GM04503 (cell line): ENCODE measurements at regions not wholly inside any gene's neighbourhood (a gene's known extent, or its start where the extent isn't known, plus 50 kb on each side); places are given as distances from the start of the nearest gene placed in this dataset.
"Not testable (repeated sequence)": the region's sequence is repeated elsewhere in the genome, so short reads cannot be mapped to it uniquely, and the experiment has no call there.

Source experiments
- DNase-seq: peaks from one replicate; pipeline ENCODE4 v3.0.0-alpha.2; 2012; ENCODE audit warnings: low read depth

DNA sequence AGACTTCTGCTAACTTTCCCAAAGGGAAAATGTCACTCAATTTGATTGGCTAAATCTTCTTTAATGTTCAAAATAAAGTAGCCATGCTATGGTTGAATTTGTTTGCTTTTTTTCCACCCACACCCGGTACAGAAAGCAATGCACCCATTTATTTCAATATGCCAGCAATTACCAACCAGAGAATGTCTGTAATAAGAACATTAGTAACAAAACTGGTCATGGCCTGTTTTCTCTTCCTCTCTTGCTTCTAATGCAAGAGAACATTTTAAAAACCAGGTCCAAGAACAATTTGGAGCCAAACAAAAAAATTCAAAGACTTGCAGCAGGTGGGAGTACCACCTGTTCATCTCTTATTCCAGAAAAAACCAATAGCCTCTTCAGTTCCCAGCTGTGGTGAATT lies 1108.8 kb upstream of the PCDH20 start:
- DNase-seq: no peak

DNA sequence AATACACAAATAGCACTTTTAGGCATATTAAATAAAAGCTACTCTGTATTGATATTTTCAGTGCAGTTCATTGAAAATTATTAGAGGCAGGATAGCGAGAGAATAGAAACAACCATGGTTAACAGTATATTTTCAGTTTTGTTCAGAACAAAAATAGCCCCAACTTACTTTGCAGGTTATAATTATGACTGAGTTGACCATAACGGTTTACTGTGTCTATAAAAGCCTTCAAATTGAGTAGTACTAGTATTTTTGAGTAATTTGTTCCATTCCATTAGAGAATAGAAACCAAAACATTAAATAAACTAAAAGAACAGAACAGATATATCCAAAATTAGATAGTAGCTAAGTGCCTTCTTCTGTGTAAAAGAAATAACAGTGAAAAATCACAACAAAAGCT lies 1108.4 kb upstream of the PCDH20 start:
- no peak for DNase-seq

DNA sequence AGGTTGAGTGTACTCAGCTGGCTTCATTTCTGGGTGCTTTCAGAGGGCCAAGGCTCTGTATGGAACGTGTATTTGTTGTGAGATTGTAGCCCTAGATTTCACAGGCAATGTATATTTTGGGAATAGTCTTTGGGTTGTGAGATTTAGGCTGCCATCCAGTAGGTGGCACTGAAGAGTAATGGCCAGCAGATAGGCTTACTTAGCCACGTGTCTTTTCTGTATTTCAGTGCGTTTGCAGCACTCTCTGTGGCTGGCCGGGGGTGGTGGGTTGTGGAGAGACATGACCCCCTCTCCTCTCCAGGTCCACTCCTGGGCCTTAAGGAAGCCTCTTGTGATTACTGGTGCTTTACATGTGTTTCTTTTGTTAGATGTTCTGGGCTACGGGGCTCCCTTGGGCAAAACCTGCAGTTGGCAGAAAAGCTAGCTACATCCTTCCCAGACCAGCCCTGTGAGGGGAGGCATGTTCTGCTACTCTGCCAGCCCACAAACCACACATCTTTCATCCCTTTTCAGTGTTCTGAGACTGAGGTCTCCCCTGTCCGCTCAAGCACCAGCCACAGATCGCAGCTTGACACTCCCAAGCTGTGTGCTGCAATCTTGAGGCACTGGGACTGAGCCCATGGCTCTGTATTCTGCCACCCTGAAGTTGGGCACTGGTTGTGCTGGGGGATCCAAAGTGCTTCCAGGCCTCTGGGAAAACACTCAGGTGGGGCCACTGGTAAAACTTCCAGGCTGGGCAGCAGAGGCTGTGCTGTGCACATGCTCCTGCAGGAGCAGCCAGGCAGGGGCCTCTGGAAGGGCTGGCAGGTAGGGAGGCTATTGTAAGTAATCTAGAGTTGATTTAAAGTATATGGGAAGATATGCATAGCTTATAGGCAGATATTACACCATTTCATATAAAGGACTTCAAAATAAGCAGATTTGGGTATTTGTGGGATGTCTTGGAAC lies 1096.8 kb upstream of the PCDH20 start:
- DNase-seq: no peak

DNA sequence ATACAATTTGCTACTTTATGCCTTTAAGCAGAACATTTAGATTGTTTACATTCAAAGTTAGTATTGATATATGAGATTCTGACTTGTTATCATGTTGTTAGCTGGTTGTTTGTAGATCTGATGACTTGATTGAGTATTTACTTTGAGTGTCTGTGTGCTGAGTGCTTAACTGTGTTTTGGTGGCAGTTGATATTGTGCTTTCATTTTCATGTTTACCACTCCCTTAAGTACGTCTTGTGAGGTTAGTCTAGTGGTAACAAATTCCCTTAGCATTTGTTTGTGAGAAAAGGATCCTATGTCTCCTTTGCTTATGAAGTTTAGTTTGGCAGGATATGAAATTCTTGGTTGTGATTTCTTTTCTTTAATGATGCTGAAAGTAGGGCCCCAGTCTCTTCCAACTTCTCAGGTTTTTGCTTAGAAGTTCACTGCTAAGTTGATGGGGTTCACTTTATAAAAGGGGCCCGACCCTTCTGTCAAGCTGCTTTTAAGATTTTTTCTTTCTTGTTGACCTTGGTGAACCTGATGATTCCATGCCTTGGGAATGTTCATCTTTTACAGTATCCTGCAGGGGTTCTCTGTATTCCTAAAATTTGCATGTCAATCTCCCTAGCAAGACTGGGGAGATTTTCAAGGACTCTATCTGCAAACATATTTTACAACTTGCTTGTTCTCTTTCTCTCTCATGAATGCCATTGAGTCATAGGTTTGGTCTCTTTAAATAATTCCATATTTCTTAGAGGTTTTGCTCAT lies 1095.4 kb upstream of the PCDH20 start:
- DNase-seq: no peak

DNA sequence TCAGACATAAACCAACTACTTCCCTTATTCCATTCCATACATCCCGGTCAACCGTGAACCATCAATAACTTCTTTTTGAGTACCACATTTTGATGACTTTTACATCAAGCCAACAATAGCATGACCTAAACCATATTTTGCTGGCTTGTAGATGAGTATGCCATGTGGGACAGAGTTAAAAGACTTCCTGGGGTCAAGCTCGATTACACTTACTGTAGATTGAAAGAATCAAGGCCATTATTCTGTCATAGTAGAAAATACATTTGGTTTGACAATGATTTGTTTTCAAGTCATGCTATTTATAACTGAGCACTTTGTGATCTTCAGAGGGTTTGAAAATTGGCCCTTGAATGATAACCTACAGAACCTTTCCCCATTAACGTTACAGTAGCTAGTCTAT lies 1086.9 kb upstream of the PCDH20 start:
- DNase-seq: no peak

DNA sequence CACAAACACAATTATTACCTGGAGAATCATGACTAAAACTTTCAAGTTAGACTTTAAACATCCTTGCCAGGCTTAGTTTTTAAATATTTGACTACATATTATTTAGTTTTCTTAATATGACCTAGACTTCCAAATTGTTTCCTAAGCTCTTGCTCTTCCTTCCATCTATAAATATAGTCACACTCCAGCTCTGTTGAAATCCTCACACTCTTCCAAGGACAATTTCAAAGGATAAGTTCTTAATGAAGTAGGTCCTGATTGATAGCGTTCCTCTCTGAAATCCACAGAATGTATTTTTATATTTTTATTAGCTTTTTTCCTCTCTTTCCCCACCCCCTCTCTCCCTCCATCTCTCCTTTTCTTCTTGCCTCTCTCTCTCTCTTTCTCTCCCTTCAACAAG lies 1074.1 kb upstream of the PCDH20 start:
- no peak for DNase-seq

DNA sequence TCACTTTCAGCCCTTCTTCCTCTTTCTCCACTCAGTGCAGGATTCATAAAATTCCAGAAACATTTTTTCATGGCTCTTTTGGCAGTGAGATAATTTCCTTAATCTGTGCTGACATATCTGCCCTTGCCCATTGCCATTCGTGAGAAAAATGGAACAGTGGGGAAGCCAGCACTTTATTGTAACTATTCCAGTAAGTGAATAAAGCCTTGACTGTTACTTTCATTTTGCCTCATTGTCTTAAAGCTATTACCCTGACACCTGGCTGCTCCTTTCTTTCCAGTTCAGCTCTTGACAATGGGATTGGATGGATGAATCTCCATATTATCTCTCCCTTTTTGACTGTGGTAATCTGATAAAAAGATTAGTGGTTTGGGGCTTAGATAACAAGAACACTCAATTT lies 1068.1 kb upstream of the PCDH20 start:
- DNase-seq: no peak

DNA sequence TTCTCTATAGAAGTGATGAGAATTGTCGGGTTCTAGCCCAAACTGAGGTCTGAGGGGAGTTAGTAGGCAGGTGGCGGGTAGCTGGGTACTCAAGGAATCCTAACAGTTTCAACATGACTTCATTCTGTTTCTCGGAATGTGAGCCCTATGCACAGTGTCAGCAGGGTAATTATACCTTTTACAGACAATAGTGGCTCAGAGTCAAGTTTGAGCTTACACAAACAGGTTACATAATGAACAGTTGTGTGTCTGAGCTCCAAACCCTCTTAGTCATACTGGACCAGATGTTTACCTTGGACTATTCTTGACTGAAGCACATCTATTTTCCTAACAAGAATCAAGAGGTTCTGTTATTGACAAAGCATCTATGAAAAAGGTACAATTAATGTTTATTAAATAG lies 1066.7 kb upstream of the PCDH20 start:
- DNase-seq: no peak

DNA sequence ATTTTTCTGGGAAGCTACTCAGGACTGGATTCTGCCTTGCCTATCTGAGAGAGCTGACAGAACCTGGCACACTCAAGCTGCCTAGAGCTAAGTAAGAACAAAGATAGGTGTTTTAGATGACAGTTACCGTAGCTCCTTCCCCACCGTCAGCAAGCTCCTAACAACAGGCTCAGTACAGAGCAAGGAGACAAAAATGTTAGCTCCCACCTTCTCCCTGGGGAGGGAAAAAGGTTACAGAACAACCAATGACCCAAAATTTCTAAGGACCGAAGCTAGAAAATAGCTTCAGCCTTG lies 1058.2 kb upstream of the PCDH20 start:
- DNase-seq: no peak

DNA sequence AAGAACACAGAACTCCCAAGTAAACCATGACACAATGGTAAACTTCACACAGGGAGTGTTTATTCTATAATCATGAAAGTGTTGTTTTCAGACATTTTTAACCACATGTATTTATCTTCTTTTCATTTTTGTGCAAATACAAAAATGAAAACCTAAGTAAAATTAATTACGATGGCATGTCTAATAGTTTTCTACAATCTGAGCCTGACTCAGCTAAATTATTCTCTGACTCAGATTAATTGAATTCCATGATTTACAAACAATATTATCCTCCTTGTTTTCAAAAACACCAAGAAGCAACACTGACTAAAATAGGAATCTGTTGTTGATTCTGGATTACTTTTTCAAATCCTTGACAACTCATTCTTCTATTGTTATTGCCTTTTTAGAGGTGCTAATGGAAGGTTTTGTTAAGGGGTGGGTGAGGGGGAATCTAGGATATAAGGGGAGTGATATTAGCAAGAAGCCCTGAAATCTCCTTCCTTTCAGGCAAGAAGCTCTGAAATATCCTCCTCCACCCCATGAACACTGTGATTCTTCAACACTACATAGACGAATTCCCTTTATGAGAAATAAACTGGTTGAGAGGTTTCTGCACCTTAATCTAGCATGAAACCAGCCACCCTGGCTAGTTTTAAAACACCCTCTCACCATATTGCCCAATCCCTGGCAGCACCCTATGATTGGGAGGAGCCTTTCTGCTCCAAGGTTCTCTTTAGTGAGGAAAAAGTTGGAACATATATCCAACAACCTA lies 1057.7 kb upstream of the PCDH20 start:
- DNase-seq: no peak

DNA sequence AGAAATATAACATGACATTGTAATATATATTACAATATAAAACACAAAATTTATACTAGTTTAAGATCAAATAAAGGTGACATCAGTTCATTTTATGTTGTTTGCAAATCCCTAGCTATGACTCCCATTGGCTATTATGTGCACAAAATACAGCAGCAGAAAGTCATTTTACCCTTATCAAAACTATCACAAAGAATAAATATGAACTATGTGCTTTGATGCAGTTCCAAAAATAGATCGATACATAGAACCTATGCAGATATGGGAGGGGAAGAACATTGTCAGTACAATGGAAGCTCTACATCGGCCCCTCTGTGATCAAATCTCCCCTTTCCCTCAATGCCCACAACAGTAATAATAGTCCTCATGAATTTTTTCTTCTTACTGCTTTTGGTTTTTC lies 1038.1 kb upstream of the PCDH20 start:
- no peak for DNase-seq

DNA sequence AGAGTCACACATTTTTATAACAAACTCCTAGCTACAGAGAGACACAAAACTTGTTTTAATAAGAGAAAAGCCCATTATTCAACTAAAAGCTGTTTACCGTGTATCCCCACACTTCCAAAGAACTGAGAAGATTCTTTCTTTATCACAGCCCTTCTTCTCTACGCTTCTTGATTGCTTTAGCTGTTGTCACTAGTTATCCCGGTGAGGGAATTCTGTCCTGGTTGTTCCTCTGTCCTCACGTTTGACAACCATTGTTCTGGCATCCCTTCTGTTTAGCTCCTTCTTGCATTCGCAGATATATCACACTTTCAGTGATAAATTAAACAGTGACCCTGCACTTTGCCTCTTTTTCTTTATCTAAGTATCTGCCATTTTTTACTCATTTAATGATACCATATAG lies 1035.1 kb upstream of the PCDH20 start:
- no peak for DNase-seq

DNA sequence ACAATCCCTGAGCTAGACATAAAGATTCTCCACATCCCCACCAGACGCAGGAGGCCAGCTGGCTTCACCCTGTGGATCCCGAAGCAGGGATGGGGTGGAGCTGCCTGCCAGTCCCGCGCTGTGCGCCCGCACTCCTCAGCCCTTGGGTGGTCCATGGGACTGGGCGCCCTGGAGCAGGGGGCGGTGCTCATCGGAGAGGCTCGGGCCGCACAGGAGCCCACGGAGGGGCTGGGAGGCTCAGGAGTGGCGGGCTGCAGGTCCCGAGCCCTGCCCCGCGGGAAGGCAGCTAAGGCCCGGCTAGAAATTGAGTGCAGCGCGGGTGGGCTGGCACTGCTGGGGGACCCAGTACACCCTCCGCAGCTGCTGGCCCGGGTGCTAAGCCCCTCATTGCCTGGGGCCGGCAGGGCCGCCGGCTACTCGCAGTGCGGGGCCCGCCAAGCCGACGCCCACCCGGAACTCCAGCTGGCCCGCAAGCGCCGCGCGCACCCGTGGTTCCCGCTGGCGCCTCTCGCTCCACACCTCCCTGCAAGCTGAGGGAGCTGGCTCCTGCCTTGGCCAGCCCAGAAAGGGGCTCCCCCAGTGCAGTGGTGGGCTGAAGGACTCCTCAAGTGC lies 1032.2 kb upstream of the PCDH20 start:
- not testable (repeated sequence) for DNase-seq

DNA sequence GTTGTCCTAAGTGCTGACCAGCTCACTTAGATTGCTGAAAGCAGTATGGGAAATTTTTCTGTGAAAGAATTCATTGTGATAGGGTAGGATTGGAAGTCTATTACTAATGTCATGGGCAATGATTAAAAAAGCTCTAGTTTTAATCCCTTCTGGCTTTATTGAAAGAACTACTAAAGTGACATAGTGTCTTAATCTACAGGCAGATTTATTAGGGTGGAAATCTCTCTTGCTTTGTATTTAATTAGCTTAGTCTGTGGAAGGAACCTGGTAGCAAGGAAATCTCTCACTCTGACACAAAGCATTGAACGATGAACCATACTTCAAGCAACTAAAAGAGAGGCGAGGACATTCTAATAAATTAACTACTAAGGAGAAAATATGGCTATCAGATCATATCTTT lies 1029.2 kb upstream of the PCDH20 start:
- DNase-seq: no peak

DNA sequence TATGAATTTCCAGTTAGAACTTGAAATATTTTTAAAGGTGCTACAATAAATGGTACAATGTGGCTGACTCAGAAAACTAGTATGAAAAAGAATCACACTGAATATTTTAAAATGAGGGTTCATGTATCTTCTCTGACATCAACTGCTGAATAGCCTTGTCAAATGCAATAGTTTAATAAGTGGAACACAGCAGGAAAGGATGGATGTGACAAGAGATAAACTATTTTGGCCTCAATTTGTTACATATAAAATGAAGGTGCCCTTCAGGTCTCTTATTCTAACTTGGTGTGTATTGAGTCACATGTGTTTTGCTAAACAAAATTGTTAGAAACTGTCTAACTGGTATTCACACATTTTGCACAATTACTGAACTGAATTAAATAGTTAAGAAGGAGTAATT lies 1018.4 kb upstream of the PCDH20 start:
- DNase-seq: no peak

DNA sequence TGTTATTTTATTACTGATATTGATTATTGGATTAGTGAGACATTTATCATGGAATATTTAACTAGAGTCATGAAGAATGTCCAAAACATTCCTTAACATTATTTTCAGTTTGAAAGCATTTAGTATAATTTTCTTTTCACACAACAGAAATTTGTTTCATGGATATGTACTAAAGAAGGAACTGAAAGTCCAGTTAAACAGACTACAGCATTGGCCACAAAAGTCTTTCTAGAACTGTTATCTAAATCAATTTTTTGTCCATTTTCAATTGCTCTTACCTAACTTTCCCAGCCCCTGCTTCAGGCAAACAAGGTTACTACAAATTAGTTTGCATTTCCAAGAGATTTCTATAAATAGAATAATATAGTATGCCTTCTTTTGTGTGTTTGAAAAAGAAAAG lies 1018.0 kb upstream of the PCDH20 start:
- no peak for DNase-seq

DNA sequence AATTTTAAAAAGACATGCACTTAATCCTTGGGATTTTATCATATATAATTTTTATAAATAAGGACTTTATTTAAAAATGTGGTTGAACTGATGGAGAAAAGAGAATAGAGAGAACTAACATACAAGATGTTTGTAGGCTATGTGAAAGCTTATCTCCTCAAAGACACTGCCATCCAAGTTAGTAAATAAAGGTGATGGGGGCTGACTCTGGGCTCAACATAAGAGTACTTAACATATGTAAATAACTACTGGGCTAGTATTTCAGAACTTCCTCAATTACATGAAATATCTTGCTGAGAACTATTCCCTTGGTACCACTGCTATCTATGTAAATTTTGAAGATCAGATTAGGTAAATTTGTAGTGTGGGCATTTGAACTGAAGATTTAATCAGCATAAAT lies 1017.3 kb upstream of the PCDH20 start:
- no peak for DNase-seq

DNA sequence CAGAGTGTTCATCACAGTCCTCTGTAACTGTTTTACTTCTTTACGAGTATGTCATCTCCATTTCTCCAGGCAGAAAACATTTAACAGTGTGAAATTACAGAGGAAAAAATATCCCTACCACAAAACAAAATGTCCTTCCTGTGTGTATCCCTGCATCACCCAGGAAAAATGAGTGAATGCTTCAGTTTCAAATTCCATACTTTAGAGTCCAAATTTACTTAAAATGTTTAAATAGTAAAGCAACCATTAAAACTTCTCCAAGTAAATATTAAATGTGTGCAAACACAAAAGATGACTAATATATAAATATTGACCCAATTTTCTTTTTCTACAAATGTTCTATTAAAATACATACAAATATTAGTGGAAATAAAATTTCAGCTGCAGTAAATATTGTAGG lies 1016.6 kb upstream of the PCDH20 start:
- no peak for DNase-seq

DNA sequence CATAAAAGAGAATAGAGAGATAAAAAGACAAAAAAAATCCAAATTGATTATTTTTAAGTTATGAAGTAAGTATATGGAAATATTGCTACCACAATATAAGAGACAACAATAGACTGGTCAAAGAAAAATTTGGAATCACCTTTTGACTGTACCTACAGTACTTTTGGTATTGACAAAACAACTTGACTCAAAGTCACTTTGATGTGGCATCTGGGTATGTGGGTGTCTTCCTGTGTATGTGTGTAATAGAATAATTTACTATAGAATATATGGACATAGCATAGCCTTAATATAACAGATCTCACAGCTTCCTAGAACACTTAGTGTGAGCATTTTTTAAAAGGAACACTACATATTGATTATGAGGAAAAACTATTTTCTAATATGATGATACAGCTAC lies 1016.2 kb upstream of the PCDH20 start:
- DNase-seq: no peak

DNA sequence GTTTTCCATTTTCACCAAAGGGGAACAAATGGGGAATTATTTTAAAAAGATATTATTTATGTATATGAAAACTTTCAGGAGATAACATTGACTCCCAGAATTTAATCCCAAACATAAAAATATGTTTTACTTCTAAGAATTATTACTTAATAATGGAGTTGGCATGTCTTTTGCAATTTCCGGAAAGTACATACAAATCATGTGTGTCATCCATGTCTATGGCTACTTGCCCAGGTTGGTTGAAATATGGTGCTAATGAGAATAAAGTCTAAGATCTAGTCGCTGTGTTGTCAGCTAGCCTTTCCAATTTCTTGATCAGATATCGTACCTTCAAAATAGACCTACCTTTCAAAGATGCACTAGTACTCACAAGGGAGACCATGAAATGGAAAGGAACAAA lies 1003.2 kb upstream of the PCDH20 start:
- DNase-seq: no peak

DNA sequence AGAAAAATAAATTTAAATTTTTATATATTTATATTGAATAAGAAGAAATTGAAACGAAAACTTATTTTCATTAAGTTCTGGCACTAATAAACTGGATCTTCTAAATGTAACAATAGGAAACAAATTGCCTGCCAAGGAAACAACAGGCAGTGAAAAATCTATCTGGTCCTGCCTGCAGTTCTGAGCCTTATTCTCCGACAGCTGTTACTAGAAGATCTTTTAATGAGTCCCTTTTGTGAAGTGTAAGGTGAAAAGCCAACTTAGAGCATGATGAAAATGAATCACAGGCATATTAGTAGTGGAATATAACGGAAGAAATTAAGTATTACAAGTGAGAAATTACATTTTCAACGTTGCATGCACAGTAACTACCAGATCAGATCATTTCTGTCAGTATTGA lies 1002.7 kb upstream of the PCDH20 start:
- no peak for DNase-seq

DNA sequence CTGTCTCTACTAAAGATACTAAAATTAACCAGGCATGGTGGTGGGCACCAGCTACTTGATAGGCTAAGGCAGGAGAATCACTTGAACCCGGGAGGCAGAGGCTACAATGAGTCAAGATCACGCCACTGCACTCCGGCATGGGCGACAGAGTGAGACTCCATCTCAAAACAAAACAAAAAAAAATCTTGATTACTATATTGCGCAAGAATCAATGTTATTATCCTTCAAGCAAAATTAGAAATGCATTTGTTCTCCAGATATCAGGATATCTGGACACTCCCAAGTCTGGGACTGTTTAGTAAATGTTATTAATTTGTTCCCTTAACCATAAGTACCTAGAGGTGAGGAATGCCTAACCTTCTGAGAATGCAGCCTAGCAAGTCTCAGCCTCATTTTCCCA lies 992.2 kb upstream of the PCDH20 start:
- no peak for DNase-seq

DNA sequence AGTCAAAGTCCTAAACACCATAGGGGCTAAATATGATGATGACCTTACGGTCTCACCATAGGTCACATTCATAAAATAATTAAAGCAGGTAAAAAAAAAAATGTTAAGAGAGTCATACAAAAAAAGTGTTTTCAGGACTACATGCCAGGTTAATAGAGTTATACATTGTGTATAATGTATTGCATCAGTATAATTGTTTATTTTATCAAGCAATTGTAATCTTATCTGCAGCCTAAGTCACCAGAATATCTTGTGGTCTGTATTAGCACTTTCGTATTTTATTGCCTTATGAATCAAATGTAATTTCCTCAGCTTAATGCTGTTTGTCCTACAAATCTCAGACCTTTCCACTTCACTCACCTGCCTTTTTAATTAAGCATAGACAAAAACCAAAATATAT lies 972.9 kb upstream of the PCDH20 start:
- DNase-seq: no peak
